Stimulated activated memory B cell treated with anti-CD40 and anti-IgM and Interleukin-4, amounts not matched to agents 10 μg/mL and 1 μg/mL and 100 μg/mL, for 72 hours (primary cell): ENCODE measurements at regions not wholly inside any gene's neighbourhood (a gene's known extent, or its start where the extent isn't known, plus 50 kb on each side); places are given as distances from the start of the nearest gene placed in this dataset.

Experiments
- ATAC-seq: fragments of 150-1000 bp; cut with Tn5 transposase; 2 replicates; pipeline ENCODE4 v1.10.0; 2021
- H3K27ac Mint-ChIP-seq: one replicate; pipeline ENCODE4 v1.8.0; 2022; ENCODE audit warnings: mild to moderate bottlenecking, mixed read lengths
- H3K27me3 Mint-ChIP-seq: one replicate; pipeline ENCODE4 v1.8.0; 2022; ENCODE audit warnings: mixed read lengths
- H3K36me3 Mint-ChIP-seq: one replicate; pipeline ENCODE4 v1.8.0; 2022; ENCODE audit warnings: mixed read lengths
- H3K4me1 Mint-ChIP-seq: one replicate; pipeline ENCODE4 v1.8.0; 2022; ENCODE audit warnings: mixed read lengths
- H3K4me3 Mint-ChIP-seq: one replicate; pipeline ENCODE4 v1.8.0; 2022; ENCODE audit warnings: mild to moderate bottlenecking, moderate library complexity, mixed read lengths
- H3K9me3 Mint-ChIP-seq: one replicate; pipeline ENCODE4 v1.8.0; 2022; ENCODE audit warnings: mixed read lengths

GRCh38 chr21:38972078-38972477 lies 166.3 kb downstream of the ETS2 start:
- ATAC-seq: no peak
- H3K36me3 Mint-ChIP-seq: no peaks in the 10 kb centered on the region

GRCh38 chr21:38970765-38971164 lies 165.0 kb downstream of the ETS2 start:
- H3K4me1 Mint-ChIP-seq: no peaks in the 10 kb centered on the region
- H3K36me3 Mint-ChIP-seq: no peaks in the 10 kb centered on the region
- ATAC-seq: no peak
- no peak overlapping the region for H3K4me3 Mint-ChIP-seq
- H3K27ac Mint-ChIP-seq: no peak overlapping the region
- H3K9me3 Mint-ChIP-seq: no peaks in the 10 kb centered on the region
- peaks cover 7% of the 10 kb centered on the region for H3K27me3 Mint-ChIP-seq

More at GRCh38 chr21:38972078-38972477, 166.3 kb downstream of the ETS2 start:
- Mint-ChIP-seq H3K4me3 (no peak overlapping the region), H3K4me1 (no peaks in the 10 kb centered on the region), H3K9me3 (no peaks in the 10 kb centered on the region), H3K27ac (no peak overlapping the region), H3K27me3 (peaks cover 7% of the 10 kb centered on the region)

GRCh38 chr21:38968887-38969543 lies 163.3 kb downstream of the ETS2 start:
- Mint-ChIP-seq H3K4me3 (no peak overlapping the region), H3K27ac (no peak overlapping the region)
- no peak for ATAC-seq

GRCh38 chr21:38965910-38966504 lies 160.3 kb downstream of the ETS2 start:
- Mint-ChIP-seq H3K36me3 (no peaks in the 10 kb centered on the region), H3K27me3 (peaks cover 9% of the 10 kb centered on the region), H3K4me3 (no peak overlapping the region), H3K9me3 (peaks cover 13% of the 10 kb centered on the region), H3K4me1 (no peaks in the 10 kb centered on the region), H3K27ac (no peak overlapping the region)
- no peak for ATAC-seq

More at GRCh38 chr21:38968887-38969543, 163.3 kb downstream of the ETS2 start:
- Mint-ChIP-seq H3K9me3 (peaks cover 2% of the 10 kb centered on the region), H3K27me3 (peaks cover 7% of the 10 kb centered on the region), H3K4me1 (no peaks in the 10 kb centered on the region), H3K36me3 (no peaks in the 10 kb centered on the region)

- Mint-ChIP-seq H3K9me3 (peaks cover 13% of the 10 kb centered on the region), H3K4me1 (no peaks in the 10 kb centered on the region), H3K4me3 (no peak overlapping the region)
Measured at GRCh38 chr21:38965241-38965640, 159.5 kb downstream of the ETS2 start.

GRCh38 chr21:38963006-38963405 lies 157.3 kb downstream of the ETS2 start:
- H3K4me1 Mint-ChIP-seq: no peaks in the 10 kb centered on the region
- no peak overlapping the region for H3K27ac Mint-ChIP-seq
- H3K36me3 Mint-ChIP-seq: no peaks in the 10 kb centered on the region
- peaks cover 12% of the 10 kb centered on the region for H3K27me3 Mint-ChIP-seq
- no peak overlapping the region for H3K4me3 Mint-ChIP-seq
- peaks cover 13% of the 10 kb centered on the region for H3K9me3 Mint-ChIP-seq
- ATAC-seq: no peak

More at GRCh38 chr21:38965241-38965640, 159.5 kb downstream of the ETS2 start:
- Mint-ChIP-seq H3K36me3 (no peaks in the 10 kb centered on the region), H3K27me3 (peaks cover 9% of the 10 kb centered on the region), H3K27ac (no peak overlapping the region)
- ATAC-seq: no peak

- H3K4me3 Mint-ChIP-seq: no peak overlapping the region
- peaks cover 17% of the 10 kb centered on the region for H3K27me3 Mint-ChIP-seq
- H3K27ac Mint-ChIP-seq: no peak overlapping the region
- no peak for ATAC-seq
- no peaks in the 10 kb centered on the region for H3K36me3 Mint-ChIP-seq
- H3K9me3 Mint-ChIP-seq: peaks cover 13% of the 10 kb centered on the region
- no peaks in the 10 kb centered on the region for H3K4me1 Mint-ChIP-seq
Measured at GRCh38 chr21:38960251-38960650, 154.5 kb downstream of the ETS2 start.

- no peak overlapping the region for H3K27ac Mint-ChIP-seq
Measured at GRCh38 chr21:38959692-38960061, 153.9 kb downstream of the ETS2 start.

GRCh38 chr21:38958940-38959691 lies 153.4 kb downstream of the ETS2 start:
- Mint-ChIP-seq H3K4me1 (no peaks in the 10 kb centered on the region), H3K36me3 (no peaks in the 10 kb centered on the region), H3K27ac (no peak overlapping the region), H3K9me3 (peaks cover 11% of the 10 kb centered on the region), H3K4me3 (no peak overlapping the region), H3K27me3 (peaks cover 17% of the 10 kb centered on the region)
- no peak for ATAC-seq

More at GRCh38 chr21:38959692-38960061, 153.9 kb downstream of the ETS2 start:
- H3K4me3 Mint-ChIP-seq: no peak overlapping the region
- ATAC-seq: no peak
- H3K4me1 Mint-ChIP-seq: no peaks in the 10 kb centered on the region
- H3K27me3 Mint-ChIP-seq: peaks cover 17% of the 10 kb centered on the region
- no peaks in the 10 kb centered on the region for H3K36me3 Mint-ChIP-seq
- H3K9me3 Mint-ChIP-seq: peaks cover 13% of the 10 kb centered on the region

GRCh38 chr21:38958323-38958705 lies 152.6 kb downstream of the ETS2 start:
- no peak overlapping the region for H3K27ac Mint-ChIP-seq
- H3K27me3 Mint-ChIP-seq: peaks cover 17% of the 10 kb centered on the region
- ATAC-seq: no peak
- H3K4me3 Mint-ChIP-seq: no peak overlapping the region
- H3K36me3 Mint-ChIP-seq: no peaks in the 10 kb centered on the region
- H3K4me1 Mint-ChIP-seq: no peaks in the 10 kb centered on the region
- peaks cover 11% of the 10 kb centered on the region for H3K9me3 Mint-ChIP-seq

GRCh38 chr21:38957575-38958322 lies 152.0 kb downstream of the ETS2 start:
- Mint-ChIP-seq H3K27me3 (peaks cover 22% of the 10 kb centered on the region), H3K36me3 (no peaks in the 10 kb centered on the region), H3K4me3 (no peak overlapping the region), H3K4me1 (no peaks in the 10 kb centered on the region), H3K9me3 (peaks cover 10% of the 10 kb centered on the region), H3K27ac (no peak overlapping the region)
- ATAC-seq: no peak

- Mint-ChIP-seq H3K36me3 (no peaks in the 10 kb centered on the region), H3K4me1 (no peaks in the 10 kb centered on the region), H3K9me3 (peaks cover 4% of the 10 kb centered on the region), H3K27me3 (peaks cover 24% of the 10 kb centered on the region), H3K27ac (no peak overlapping the region), H3K4me3 (no peak overlapping the region)
- ATAC-seq: no peak
Measured at GRCh38 chr21:38956856-38957571, 151.3 kb downstream of the ETS2 start.

GRCh38 chr21:38956521-38956855 lies 150.8 kb downstream of the ETS2 start:
- Mint-ChIP-seq H3K4me1 (no peaks in the 10 kb centered on the region), H3K27ac (no peak overlapping the region), H3K9me3 (no peaks in the 10 kb centered on the region), H3K4me3 (no peak overlapping the region), H3K27me3 (peaks cover 19% of the 10 kb centered on the region), H3K36me3 (no peaks in the 10 kb centered on the region)
- no peak for ATAC-seq

GRCh38 chr21:38956007-38956406 lies 150.3 kb downstream of the ETS2 start:
- no peak for ATAC-seq
- Mint-ChIP-seq H3K27me3 (peaks cover 18% of the 10 kb centered on the region), H3K27ac (no peak overlapping the region), H3K9me3 (no peaks in the 10 kb centered on the region), H3K4me3 (no peak overlapping the region), H3K36me3 (no peaks in the 10 kb centered on the region), H3K4me1 (no peaks in the 10 kb centered on the region)

GRCh38 chr21:38955495-38955894 lies 149.8 kb downstream of the ETS2 start:
- Mint-ChIP-seq H3K27ac (no peak overlapping the region), H3K9me3 (peaks cover under 1% of the 10 kb centered on the region), H3K36me3 (no peaks in the 10 kb centered on the region), H3K4me3 (no peak overlapping the region), H3K4me1 (no peaks in the 10 kb centered on the region), H3K27me3 (peaks cover 18% of the 10 kb centered on the region)
- ATAC-seq: no peak
